C4-2B (cell line): ENCODE measurements at regions not wholly inside any gene's neighbourhood (a gene's known extent, or its start where the extent isn't known, plus 50 kb on each side); places are given as distances from the start of the nearest gene placed in this dataset.

Experiments used
- CTCF ChIP-seq: fragments of 450-650 bp; conservative IDR thresholded peaks from 2 replicates; pipeline ENCODE4 v1.5.1; 2017; ENCODE audit warnings: mild to moderate bottlenecking
- ZFX ChIP-seq: fragments of 450-650 bp; IDR thresholded peaks from 2 replicates; pipeline ENCODE4 v1.6.1; 2017

DNA sequence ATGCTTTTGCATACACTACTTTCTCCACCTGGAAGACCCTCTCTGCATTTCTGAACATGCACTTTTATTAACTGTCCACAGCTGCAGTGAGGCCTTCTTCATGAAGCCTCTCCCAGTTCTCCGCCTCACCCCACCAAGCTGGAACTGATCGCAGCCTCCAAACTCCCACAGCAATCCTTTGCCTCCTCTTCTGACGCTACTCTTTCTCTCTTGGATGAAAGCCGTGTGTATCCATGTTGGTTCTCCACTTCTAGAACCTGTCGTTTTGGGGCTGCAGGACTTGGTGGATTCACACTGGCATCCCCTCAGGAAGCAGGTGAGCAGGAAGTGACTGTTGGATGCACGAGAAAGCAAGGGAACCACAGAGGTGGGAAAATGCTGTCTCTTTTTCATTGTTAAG is 288.6 kb downstream of the MYCN start:
- TF ChIP-seq CTCF (no peak), ZFX (no peak)
